BJ (cell line): ENCODE measurements at regions not wholly inside any gene's neighbourhood (a gene's known extent, or its start where the extent isn't known, plus 50 kb on each side); places are given as distances from the start of the nearest gene placed in this dataset.

Experiments
- CTCF ChIA-PET: fragments of 350-600 bp; formaldehyde crosslinking; extraction: SDS; loops from one replicate; lab custom pipeline; 2021; ENCODE audit warnings: antibody characterized with exemption, inconsistent platforms; lab: Yijun Ruan, JAX
- POLR2A ChIA-PET: fragments of 300-600 bp; sonication (Branson Sonifier 250); formaldehyde crosslinking; extraction: SDS; loops from one replicate; lab custom pipeline; 2021; ENCODE audit warnings: antibody characterized with exemption; lab: Charles Lee
- DNase-seq: peaks from one replicate; pipeline ENCODE4 v3.0.0-alpha.2; 2011; ENCODE audit warnings: low read depth
- H3K27me3 ChIP-seq: 2 replicates; pipeline ENCODE4 v1.6.0; 2011; ENCODE audit warnings: low read length; ENCODE audit not compliant: control insufficient read depth, insufficient read depth
- H3K36me3 ChIP-seq: 2 replicates; pipeline ENCODE4 v1.5.1; 2011; ENCODE audit warnings: low read length; ENCODE audit not compliant: control insufficient read depth, insufficient read depth
- H3K4me3 ChIP-seq: 2 replicates; pipeline ENCODE4 v1.5.1; 2011; ENCODE audit warnings: low read depth, mild to moderate bottlenecking, control low read depth, low read length
- TF ChIP-seq, protein P1 (sequence below): IDR thresholded peaks from 2 replicates; pipeline ENCODE4 v1.5.1; 2011; ENCODE audit warnings: low read depth, mild to moderate bottlenecking, control low read depth, inconsistent platforms, low read length, moderate library complexity; ENCODE audit not compliant: insufficient read depth

DNA sequence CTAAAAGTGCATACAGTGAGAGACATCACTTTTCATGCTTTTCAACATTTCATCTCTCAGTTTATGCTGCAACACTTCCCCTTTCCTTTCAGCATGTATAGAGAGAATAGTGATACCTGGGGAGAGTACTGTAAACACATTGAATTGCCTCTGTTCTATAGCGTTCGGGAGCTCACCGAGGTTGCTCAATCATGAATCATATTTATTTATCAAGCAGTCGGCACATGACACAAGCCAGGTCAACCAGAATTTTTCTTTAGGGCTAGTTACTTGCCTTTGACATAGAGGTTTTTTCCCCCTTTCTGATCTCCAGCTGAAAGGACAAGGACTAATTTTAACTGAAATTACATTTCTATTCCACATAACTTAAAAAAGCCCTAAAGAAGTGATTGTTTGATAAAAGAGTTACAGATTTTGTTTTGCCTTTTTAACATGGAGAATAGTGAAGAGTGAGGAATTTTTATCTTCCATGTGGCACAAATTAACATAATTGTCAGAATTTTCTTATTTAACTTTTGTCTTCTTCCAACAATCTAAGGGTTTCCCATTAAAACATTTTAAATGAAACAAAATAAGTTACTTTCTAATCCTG, 690.9 kb upstream of the TMEFF2 start:
- TF ChIP-seq, protein P1, sequence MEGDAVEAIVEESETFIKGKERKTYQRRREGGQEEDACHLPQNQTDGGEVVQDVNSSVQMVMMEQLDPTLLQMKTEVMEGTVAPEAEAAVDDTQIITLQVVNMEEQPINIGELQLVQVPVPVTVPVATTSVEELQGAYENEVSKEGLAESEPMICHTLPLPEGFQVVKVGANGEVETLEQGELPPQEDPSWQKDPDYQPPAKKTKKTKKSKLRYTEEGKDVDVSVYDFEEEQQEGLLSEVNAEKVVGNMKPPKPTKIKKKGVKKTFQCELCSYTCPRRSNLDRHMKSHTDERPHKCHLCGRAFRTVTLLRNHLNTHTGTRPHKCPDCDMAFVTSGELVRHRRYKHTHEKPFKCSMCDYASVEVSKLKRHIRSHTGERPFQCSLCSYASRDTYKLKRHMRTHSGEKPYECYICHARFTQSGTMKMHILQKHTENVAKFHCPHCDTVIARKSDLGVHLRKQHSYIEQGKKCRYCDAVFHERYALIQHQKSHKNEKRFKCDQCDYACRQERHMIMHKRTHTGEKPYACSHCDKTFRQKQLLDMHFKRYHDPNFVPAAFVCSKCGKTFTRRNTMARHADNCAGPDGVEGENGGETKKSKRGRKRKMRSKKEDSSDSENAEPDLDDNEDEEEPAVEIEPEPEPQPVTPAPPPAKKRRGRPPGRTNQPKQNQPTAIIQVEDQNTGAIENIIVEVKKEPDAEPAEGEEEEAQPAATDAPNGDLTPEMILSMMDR, result no peak
- no peak for DNase-seq
- CTCF ChIA-PET, result interaction anchor here (0.6 kb wide), 1 partner anchor 57 kb away, joined by 3 read pairs; no protein-coding TSS in a partner anchor
- Histone ChIP-seq H3K4me3 (no peak overlapping the region), H3K36me3 (no peaks in the 10 kb centered on the region), H3K27me3 (no peaks in the 10 kb centered on the region)
- POLR2A ChIA-PET, result no interaction called here

DNA sequence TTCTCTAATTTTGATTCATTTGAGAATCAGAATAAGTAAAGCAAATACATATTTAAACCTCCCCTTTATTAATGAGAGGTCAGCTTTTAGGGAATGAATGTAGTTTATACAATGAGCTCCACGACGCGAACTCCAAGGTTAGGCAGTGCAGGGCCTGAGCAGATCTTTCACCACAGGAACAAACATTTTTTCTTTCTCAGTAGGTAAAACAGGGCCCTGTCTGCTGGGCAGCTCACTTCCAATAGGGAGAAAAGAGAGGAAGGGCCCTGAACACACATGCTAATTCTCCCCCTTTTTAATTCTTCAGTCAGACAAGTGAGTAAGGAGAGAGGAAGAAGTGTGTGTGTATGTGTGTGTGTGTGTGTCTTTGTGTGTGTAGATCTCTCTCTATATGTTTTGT, 682.4 kb upstream of the TMEFF2 start:
- CTCF ChIA-PET, result no interaction called here
- POLR2A ChIA-PET, result no interaction called here
- H3K36me3 ChIP-seq, result no peaks in the 10 kb centered on the region
- H3K27me3 ChIP-seq, result no peaks in the 10 kb centered on the region
- no peak overlapping the region for H3K4me3 ChIP-seq
- TF ChIP-seq, protein P1, result no peak
- no peak for DNase-seq

DNA sequence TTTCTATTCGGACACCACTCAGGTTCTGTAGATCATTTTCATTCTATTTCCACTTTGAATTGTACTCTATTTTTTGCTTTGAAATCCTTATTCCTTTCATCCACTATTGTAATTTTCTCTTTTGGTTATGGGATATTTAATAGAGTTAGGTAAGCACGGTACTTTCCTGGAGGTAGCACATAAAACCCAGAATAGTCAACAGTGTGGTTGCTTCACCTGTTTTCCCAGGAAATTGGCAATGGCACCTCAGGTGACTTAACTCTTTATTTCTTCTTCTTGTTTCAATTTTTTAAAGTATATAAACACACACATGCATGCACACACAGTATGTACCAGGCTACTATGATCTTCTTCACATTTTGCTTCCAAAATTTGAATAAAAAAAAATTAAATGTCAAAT, 682.0 kb upstream of the TMEFF2 start:
- no peak for DNase-seq
- TF ChIP-seq, protein P1, result no peak
- ChIA-PET CTCF (no interaction called here), POLR2A (no interaction called here)
- Histone ChIP-seq H3K27me3 (no peaks in the 10 kb centered on the region), H3K36me3 (no peaks in the 10 kb centered on the region), H3K4me3 (no peak overlapping the region)

DNA sequence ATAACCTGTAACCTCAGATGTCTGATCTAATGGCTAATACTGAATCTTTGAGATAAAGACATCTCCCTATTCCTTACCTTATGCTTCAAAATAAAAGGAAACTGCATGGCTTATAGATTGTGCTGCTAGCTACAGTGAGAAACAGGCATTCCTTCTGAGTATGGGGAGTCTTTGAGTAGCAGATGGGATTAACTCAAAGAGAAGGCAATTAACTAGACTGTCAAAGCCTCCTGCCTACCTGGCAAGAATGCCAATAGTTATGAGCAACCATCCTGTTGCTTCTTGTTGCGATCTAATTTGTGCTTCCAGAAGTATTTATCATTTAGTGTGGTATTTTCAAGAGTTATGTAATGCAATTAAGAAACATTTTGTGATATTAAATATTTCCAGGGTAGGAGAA, 660.0 kb upstream of the TMEFF2 start:
- TF ChIP-seq, protein P1, result no peak
- ChIA-PET POLR2A (no interaction called here), CTCF (no interaction called here)
- no peaks in the 10 kb centered on the region for H3K36me3 ChIP-seq
- no peak overlapping the region for H3K4me3 ChIP-seq
- no peak for DNase-seq
- no peaks in the 10 kb centered on the region for H3K27me3 ChIP-seq

DNA sequence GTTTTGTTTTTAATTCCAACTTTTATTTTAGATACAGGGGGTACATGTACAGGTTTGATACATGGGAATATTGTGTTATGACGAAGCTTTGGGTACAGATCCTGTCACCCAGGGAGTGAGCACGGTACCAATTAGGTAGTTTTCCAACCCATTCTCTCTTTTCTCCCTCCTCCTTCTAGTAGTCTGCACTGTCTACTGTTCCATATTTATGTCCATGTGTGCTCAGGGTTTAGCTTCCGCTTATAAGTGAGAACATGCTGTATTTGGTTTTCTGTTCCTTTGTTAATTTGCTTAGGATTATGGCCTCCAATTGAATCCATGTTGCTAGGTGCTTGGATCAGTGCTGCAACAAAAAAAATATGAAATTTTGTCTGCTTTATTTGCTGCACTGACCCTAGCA, 659.3 kb upstream of the TMEFF2 start:
- H3K27me3 ChIP-seq, result no peaks in the 10 kb centered on the region
- H3K36me3 ChIP-seq, result no peaks in the 10 kb centered on the region
- DNase-seq, result no peak
- POLR2A ChIA-PET, result no interaction called here
- CTCF ChIA-PET, result no interaction called here
- TF ChIP-seq, protein P1, result no peak
- no peak overlapping the region for H3K4me3 ChIP-seq
